Breast epithelium (tissue), 3 donors: ENCODE measurements at regions not wholly inside any gene's neighbourhood (a gene's known extent, or its start where the extent isn't known, plus 50 kb on each side); places are given as distances from the start of the nearest gene placed in this dataset.

ENCODE experiments used
- CTCF ChIP-seq, 3 donors: fragments of 450-650 bp; IDR thresholded peaks; one replicate each; pipeline ENCODE4 v1.5.1; 2016 to 2017; ENCODE audit warnings: antibody characterized with exemption in 3 of 3, mild to moderate bottlenecking in 3 of 3, moderate library complexity in 3 of 3
- POLR2AphosphoS5 ChIP-seq, 3 donors: sonication (generic); formaldehyde crosslinking; IDR thresholded peaks; one replicate each; pipeline ENCODE4 v1.6.1; 2017; ENCODE audit warnings: antibody characterized with exemption in 3 of 3

- TF ChIP-seq CTCF (IDR thresholded peaks at IDR 0.05) (no peak), POLR2AphosphoS5 (IDR thresholded peaks at IDR 0.05) (no peak)
Measured at GRCh38 chr3:1955170-1955569, 143.5 kb upstream of the CNTN4 start.
